ENCODE measurements at regions not wholly inside any gene's neighbourhood (a gene's known extent, or its start where the extent isn't known, plus 50 kb on each side); places are given as distances from the start of the nearest gene placed in this dataset.

DNA sequence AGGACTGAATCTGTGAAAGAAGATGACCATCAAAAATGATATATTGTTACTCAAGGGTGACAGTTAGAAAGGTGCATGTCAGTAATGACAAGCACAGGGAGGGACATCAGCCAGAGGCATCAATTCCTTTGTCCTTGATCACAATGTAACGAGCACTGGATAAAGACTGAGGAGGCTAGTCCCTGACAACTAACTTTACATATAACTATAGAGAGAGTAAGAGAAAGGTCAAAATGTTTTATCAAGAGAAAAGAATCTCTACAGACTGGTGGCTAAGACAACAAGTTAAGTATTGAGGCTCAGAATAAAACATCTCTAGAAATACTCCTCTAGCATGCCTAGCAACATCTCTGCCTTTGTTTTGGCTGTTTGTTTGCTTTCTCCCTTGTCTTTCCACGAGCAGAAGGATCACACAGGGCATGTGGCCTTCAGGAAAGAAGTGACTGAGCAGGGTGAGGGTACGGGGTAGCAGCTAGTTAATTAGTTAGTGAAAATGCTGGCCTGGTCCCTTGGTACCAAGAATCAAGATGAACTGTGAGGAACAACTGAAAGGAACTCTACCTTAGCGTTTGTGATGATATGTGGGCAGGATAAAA lies 724.1 kb upstream of the MEF2C start:
- Histone ChIP-seq H3K9ac (replicated peaks in 1 of 4; ENCODE audit: extremely low read depth in 1 of 4, low read depth in 3 of 4, low read length in 3 of 4) (no peak overlapping the region), H3K56ac (replicated peaks; ENCODE audit: insufficient read length, low read depth, low read length) (no peak overlapping the region), H2BK15ac (ENCODE audit: low read length) (no peak overlapping the region), H3K18ac (ENCODE audit: extremely low read depth, low read length) (no peak overlapping the region), H3K23me2 (ENCODE audit: low read depth, low read length) (no peaks in the 10 kb centered on the region), H3K4me1 (replicated peaks in 1 of 4; ENCODE audit: control insufficient read depth in 3 of 4, insufficient read depth in 4 of 4, low read length in 3 of 4) (peaks cover 0 to 7% (median 5%) of the 10 kb centered on the region in 4 experiments; a peak in 2 of 7 replicates), H2BK120ac (replicated peaks; ENCODE audit: low read depth, low read length) (no peak overlapping the region), H2BK5ac (ENCODE audit: low read depth, low read length) (no peak overlapping the region), H3K36me3 (ENCODE audit: control insufficient read depth in 2 of 4, insufficient read depth in 4 of 4, low read length in 3 of 4) (no peaks in the 10 kb centered on the region), H3K4me2 (ENCODE audit: insufficient read depth in 1 of 2, low read depth in 2 of 2, low read length in 2 of 2) (no peak overlapping the region), H2AFZ (ENCODE audit: low read length) (peak overlapping the region; percentile 72; the same call in 1 of the 2 replicates), H3K79me1 (ENCODE audit: low read depth, low read length) (no peaks in the 10 kb centered on the region), H4K8ac (ENCODE audit: extremely low read depth, insufficient read depth, low read length) (no peak overlapping the region), H3K79me2 (ENCODE audit: control insufficient read depth in 1 of 2, insufficient read depth in 2 of 2, low read length in 2 of 2) (no peaks in the 10 kb centered on the region), H3K9me3 (ENCODE audit: insufficient read depth in 2 of 2, low read depth in 1 of 2, low read length in 1 of 2) (no peaks in the 10 kb centered on the region), H3K27ac (ENCODE audit: low read depth, low read length) (0 out of 2 replicates have a peak overlapping the region, but pooled peaks have one; percentile 10), H4K20me1 (replicated peaks in 1 of 2; ENCODE audit: control insufficient read depth in 1 of 2, insufficient read depth in 2 of 2, low read length in 2 of 2) (no peaks in the 10 kb centered on the region), H2AK5ac (ENCODE audit: low read depth, low read length) (no peak overlapping the region), H3K27me3 (replicated peaks in 1 of 4; ENCODE audit: control insufficient read depth in 3 of 4, extremely low read depth in 1 of 4, insufficient read depth in 3 of 4, low read length in 3 of 4) (no peaks in the 10 kb centered on the region), H4K91ac (replicated peaks; ENCODE audit: insufficient read length, low read length) (no peak overlapping the region), H4K5ac (ENCODE audit: insufficient read length, low read depth, low read length) (no peak overlapping the region), H3K23ac (ENCODE audit: insufficient read length) (no peak overlapping the region), H2BK20ac (ENCODE audit: low read length) (no peak overlapping the region), H2BK12ac (ENCODE audit: low read depth, low read length) (no peak overlapping the region), H3K14ac (ENCODE audit: insufficient read length) (no peak overlapping the region), H3K4me3 (ENCODE audit: extremely low read depth in 1 of 4, insufficient read depth in 2 of 4, low read depth in 3 of 4, low read length in 4 of 4) (no peak overlapping the region), H3K4ac (replicated peaks; ENCODE audit: insufficient read length, low read depth, low read length) (no peak overlapping the region)
- WGBS, 2 experiments (ENCODE audit: extremely low coverage in 1 of 2, insufficient coverage in 1 of 2, insufficient read length in 1 of 2, insufficient replicate concordance in 2 of 2, low coverage in 1 of 2, low lambda C conversion rate in 2 of 2, missing lambda C conversion rate in 1 of 2): 75% methylated on average over 4 of the region's 4 CpGs; no CpG with 5 or more reads in 1 of the 2 experiments
- ChIA-PET POLR2A (ENCODE audit: partially characterized antibody) (no interaction called here), CTCF (ENCODE audit: partially characterized antibody) (no interaction called here)
- DNase-seq (ENCODE audit: low read depth in 1 of 2, low spot score in 2 of 2) (no peak), FAIRE-seq (no peak)
- TF ChIP-seq SAP30 (IDR thresholded peaks at IDR 0.05; ENCODE audit: insufficient read depth, insufficient replicate concordance, low read length): no peak
- TF ChIP-seq, protein P1, sequence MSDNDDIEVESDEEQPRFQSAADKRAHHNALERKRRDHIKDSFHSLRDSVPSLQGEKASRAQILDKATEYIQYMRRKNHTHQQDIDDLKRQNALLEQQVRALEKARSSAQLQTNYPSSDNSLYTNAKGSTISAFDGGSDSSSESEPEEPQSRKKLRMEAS (IDR thresholded peaks at IDR 0.05): 0 out of 2 replicates have a peak, but pooled peaks have one; percentile 34
